Activated B cell treated with CpG ODN at 0.5 μM for 24 hours (primary cell): ENCODE measurements at regions not wholly inside any gene's neighbourhood (a gene's known extent, or its start where the extent isn't known, plus 50 kb on each side); places are given as distances from the start of the nearest gene placed in this dataset.

Source experiments
- ATAC-seq: fragments of 200-7000 bp; cut with Tn5 transposase; one replicate; pipeline ENCODE4 v1.10.0; 2021; ENCODE audit warnings: low read depth, mild to moderate bottlenecking, moderate library complexity
- CTCF ChIA-PET: fragments of 350-600 bp; sonication (Branson Sonifier 250); formaldehyde crosslinking; loops from one replicate; lab custom pipeline; 2021; ENCODE audit warnings: antibody characterized with exemption; lab: Charles Lee
- POLR2A ChIA-PET: fragments of 350-600 bp; sonication (Branson Sonifier 250); formaldehyde crosslinking; loops from one replicate; lab custom pipeline; 2021; ENCODE audit warnings: antibody characterized with exemption; lab: Charles Lee
- DNase-seq: peaks from one replicate; pipeline ENCODE4 v3.0.0; 2022
- H3K27ac Mint-ChIP-seq: one replicate; pipeline ENCODE4 v1.8.0; 2020; ENCODE audit warnings: mixed read lengths
- H3K27me3 Mint-ChIP-seq: one replicate; pipeline ENCODE4 v1.8.0; 2021; ENCODE audit warnings: mixed read lengths
- H3K36me3 Mint-ChIP-seq: one replicate; pipeline ENCODE4 v1.8.0; 2021; ENCODE audit warnings: low read depth, mixed read lengths
- H3K4me1 Mint-ChIP-seq: one replicate; pipeline ENCODE4 v1.8.0; 2021; ENCODE audit warnings: mixed read lengths
- H3K4me3 Mint-ChIP-seq: one replicate; pipeline ENCODE4 v1.8.0; 2020; ENCODE audit warnings: mild to moderate bottlenecking, mixed read lengths
- H3K9me3 Mint-ChIP-seq: one replicate; pipeline ENCODE4 v1.8.0; 2020; ENCODE audit warnings: mixed read lengths
- intact Hi-C: fragments of 100-400 bp; cut with micrococcal nuclease; formaldehyde crosslinking; loops from one replicate; pipeline ENCODE4 v1.15.1; 2024
- TF ChIP-seq, protein P1 (sequence below): fragments of 200-600 bp; IDR thresholded peaks from one replicate; pipeline ENCODE4 v1.8.0; 2022; ENCODE audit warnings: antibody characterized with exemption, mild to moderate bottlenecking

- no peaks in the 10 kb centered on the region for H3K27me3 Mint-ChIP-seq
- H3K27ac Mint-ChIP-seq = no peak overlapping the region
- no peaks in the 10 kb centered on the region for H3K4me1 Mint-ChIP-seq
- TF ChIP-seq, protein P1, sequence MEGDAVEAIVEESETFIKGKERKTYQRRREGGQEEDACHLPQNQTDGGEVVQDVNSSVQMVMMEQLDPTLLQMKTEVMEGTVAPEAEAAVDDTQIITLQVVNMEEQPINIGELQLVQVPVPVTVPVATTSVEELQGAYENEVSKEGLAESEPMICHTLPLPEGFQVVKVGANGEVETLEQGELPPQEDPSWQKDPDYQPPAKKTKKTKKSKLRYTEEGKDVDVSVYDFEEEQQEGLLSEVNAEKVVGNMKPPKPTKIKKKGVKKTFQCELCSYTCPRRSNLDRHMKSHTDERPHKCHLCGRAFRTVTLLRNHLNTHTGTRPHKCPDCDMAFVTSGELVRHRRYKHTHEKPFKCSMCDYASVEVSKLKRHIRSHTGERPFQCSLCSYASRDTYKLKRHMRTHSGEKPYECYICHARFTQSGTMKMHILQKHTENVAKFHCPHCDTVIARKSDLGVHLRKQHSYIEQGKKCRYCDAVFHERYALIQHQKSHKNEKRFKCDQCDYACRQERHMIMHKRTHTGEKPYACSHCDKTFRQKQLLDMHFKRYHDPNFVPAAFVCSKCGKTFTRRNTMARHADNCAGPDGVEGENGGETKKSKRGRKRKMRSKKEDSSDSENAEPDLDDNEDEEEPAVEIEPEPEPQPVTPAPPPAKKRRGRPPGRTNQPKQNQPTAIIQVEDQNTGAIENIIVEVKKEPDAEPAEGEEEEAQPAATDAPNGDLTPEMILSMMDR = no peak
- intact Hi-C loops = no loop called here
- H3K36me3 Mint-ChIP-seq = no peaks in the 10 kb centered on the region
- ATAC-seq = no peak
- DNase-seq = no peak
- POLR2A ChIA-PET = no interaction called here
- no peak overlapping the region for H3K4me3 Mint-ChIP-seq
- CTCF ChIA-PET = no interaction called here
- no peaks in the 10 kb centered on the region for H3K9me3 Mint-ChIP-seq
Observed at GRCh38 chr2:58727981-58728656, 487.0 kb upstream of the FANCL start.

DNA sequence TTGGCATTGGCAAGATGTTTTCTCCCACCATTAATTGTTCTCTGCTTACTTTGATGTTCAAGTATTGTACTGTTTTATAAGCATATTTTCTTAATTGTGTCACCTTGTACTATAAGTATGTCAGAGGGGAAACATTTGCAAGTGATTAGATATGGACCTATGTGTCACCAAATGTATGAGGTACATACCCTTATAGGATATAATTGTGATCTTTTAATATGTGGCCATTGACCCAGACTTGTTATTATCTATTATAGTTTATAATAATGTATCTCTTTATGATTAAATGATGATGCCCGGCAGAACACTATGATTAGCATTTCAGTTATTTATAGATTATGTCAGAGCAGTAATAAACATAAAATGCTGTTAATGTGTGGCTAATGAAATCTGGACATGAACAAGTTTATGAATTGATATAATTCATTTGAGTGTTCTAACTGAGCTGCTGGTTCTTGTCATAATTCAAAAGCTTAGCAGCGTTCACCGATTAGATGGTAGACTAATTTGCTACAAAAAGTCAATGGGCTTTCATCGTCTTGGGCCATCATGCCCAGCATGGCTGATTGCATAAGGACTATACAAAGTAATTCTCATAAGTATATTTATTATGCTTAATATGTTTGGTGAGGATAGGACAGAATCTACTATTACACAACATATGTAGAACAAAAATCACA, 480.9 kb upstream of the FANCL start:
- H3K9me3 Mint-ChIP-seq = no peaks in the 10 kb centered on the region
- peaks cover 2% of the 10 kb centered on the region for H3K27me3 Mint-ChIP-seq
- DNase-seq = no peak
- CTCF ChIA-PET = no interaction called here
- H3K4me3 Mint-ChIP-seq = no peak overlapping the region
- intact Hi-C loops = no loop called here
- no peak overlapping the region for H3K27ac Mint-ChIP-seq
- no peaks in the 10 kb centered on the region for H3K36me3 Mint-ChIP-seq
- no peak for ATAC-seq
- TF ChIP-seq, protein P1 = no peak
- POLR2A ChIA-PET = no interaction called here
- H3K4me1 Mint-ChIP-seq = no peaks in the 10 kb centered on the region

- CTCF ChIA-PET = no interaction called here
- intact Hi-C loops = no loop called here
Observed at GRCh38 chr2:58720770-58721697, 479.9 kb upstream of the FANCL start.

DNA sequence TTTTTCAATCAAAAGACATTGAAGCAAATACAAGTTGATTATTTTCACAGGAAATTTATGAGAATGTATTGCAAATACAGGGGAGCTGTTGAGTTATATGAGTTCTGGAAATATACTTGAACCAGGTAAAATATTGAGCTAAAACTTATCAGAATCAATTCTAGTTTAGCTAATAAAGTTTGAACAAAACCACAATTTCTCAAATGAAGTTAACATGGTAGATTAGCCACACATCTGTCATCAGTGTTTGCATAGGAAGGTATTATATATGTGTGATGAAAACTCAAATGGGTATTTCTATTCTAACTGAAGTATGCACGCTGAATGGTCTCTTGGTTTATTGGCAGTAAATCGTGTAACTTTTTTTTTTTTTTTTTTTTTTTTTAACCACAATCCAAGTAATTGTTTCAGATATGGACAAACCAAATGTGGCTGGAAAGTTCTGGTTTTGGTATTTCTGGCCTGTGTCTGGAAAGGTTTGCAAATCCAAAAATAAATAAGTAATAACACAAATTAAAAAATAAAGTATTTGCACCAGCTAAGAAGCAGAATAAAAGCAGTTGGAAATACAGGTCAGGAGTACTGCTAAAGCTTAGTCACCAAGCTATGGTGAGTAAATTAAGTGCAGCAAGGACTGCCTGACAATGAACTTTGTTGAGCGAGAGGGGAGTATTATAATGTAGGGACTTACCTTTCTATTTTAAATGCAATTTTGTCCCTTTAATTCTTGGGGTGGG, 479.1 kb upstream of the FANCL start:
- ChIA-PET CTCF (no interaction called here), POLR2A (interaction anchor here (0.7 kb wide), 1 partner anchor 55 kb away, joined by 5 read pairs; no protein-coding TSS in a partner anchor)
- Mint-ChIP-seq H3K4me1 (no peaks in the 10 kb centered on the region), H3K27me3 (peaks cover 5% of the 10 kb centered on the region), H3K4me3 (no peak overlapping the region), H3K9me3 (no peaks in the 10 kb centered on the region), H3K36me3 (no peaks in the 10 kb centered on the region), H3K27ac (no peak overlapping the region)
- DNase-seq (no peak), ATAC-seq (no peak)
- intact Hi-C loops = no loop called here
- TF ChIP-seq, protein P1 = no peak

More at GRCh38 chr2:58720770-58721697, 479.9 kb upstream of the FANCL start:
- no peaks in the 10 kb centered on the region for H3K36me3 Mint-ChIP-seq
- H3K27ac Mint-ChIP-seq = no peak overlapping the region
- POLR2A ChIA-PET = no interaction called here
- peaks cover 5% of the 10 kb centered on the region for H3K27me3 Mint-ChIP-seq
- no peaks in the 10 kb centered on the region for H3K4me1 Mint-ChIP-seq
- ATAC-seq = no peak
- no peak overlapping the region for H3K4me3 Mint-ChIP-seq
- TF ChIP-seq, protein P1 = no peak
- no peak for DNase-seq
- H3K9me3 Mint-ChIP-seq = no peaks in the 10 kb centered on the region
